ENCODE measurements at regions not wholly inside any gene's neighbourhood (a gene's known extent, or its start where the extent isn't known, plus 50 kb on each side); places are given as distances from the start of the nearest gene placed in this dataset.

- no peak overlapping the region for H3K4me3 ChIP-seq (ENCODE audit: low read depth, low read length)
- H3K4me1 ChIP-seq (ENCODE audit: control insufficient read depth, insufficient read depth, low read length): no peaks in the 10 kb centered on the region
- no peaks in the 10 kb centered on the region for H3K36me3 ChIP-seq (ENCODE audit: control insufficient read depth in 2 of 2, insufficient read depth in 1 of 2, low read length in 2 of 2)
- TF ChIP-seq ZNF280C (tag by site-specific recombination; IDR thresholded peaks at IDR 0.05) (no peak), ZNF585B (tag by site-specific recombination; IDR thresholded peaks at IDR 0.05) (no peak), PRDM2 (tag by site-specific recombination; IDR thresholded peaks at IDR 0.05; ENCODE audit: borderline replicate concordance) (no peak), ZBTB49 (tag by site-specific recombination; IDR thresholded peaks at IDR 0.05; ENCODE audit: low read depth) (no peak), ZNF654 (tag by site-specific recombination; IDR thresholded peaks at IDR 0.05; ENCODE audit: low read depth) (no peak), GLI4 (tag by site-specific recombination; IDR thresholded peaks at IDR 0.05) (no peak), ZNF670 (tag by site-specific recombination; IDR thresholded peaks at IDR 0.05; ENCODE audit: low read depth) (no peak), ZNF449 (tag by site-specific recombination; IDR thresholded peaks at IDR 0.05) (no peak), ZNF48 (tag by site-specific recombination; IDR thresholded peaks at IDR 0.05) (no peak), ZNF433 (tag by site-specific recombination; IDR thresholded peaks at IDR 0.05; ENCODE audit: low read depth) (no peak), ZNF311 (tag by site-specific recombination; IDR thresholded peaks at IDR 0.05; ENCODE audit: borderline replicate concordance) (no peak)
- no peaks in the 10 kb centered on the region for H3K9me3 ChIP-seq (ENCODE audit: control insufficient read depth, insufficient read depth, low read depth, low read length)
- no peak overlapping the region for H3K27ac ChIP-seq (ENCODE audit: extremely low read depth, low read depth, low read length)
- POLR2A ChIA-PET: no interaction called here
- CTCF ChIA-PET: interaction anchor here (0.7 kb wide), 1 partner anchor 23 kb away, joined by 3 read pairs; no protein-coding TSS in a partner anchor
Observed at GRCh38 chr9:26193237-26193636, 515.0 kb upstream of the TUSC1 start.

- no peaks in the 10 kb centered on the region for H3K9me3 ChIP-seq (ENCODE audit: control insufficient read depth, insufficient read depth, low read depth, low read length)
- ChIA-PET POLR2A (no interaction called here), CTCF (no interaction called here)
- no peaks in the 10 kb centered on the region for H3K36me3 ChIP-seq (ENCODE audit: control insufficient read depth in 2 of 2, insufficient read depth in 1 of 2, low read length in 2 of 2)
- H3K4me1 ChIP-seq (ENCODE audit: control insufficient read depth, insufficient read depth, low read length): no peaks in the 10 kb centered on the region
- no peak overlapping the region for H3K27ac ChIP-seq (ENCODE audit: extremely low read depth, low read depth, low read length)
- H3K4me3 ChIP-seq (ENCODE audit: low read depth, low read length): no peak overlapping the region
- TF ChIP-seq ZFP69B (tag by site-specific recombination; IDR thresholded peaks at IDR 0.05) (no peak), GLI4 (tag by site-specific recombination; IDR thresholded peaks at IDR 0.05) (no peak), ZSCAN16 (tag by site-specific recombination; IDR thresholded peaks at IDR 0.05) (no peak), ZNF398 (tag by site-specific recombination; IDR thresholded peaks at IDR 0.05) (no peak), HIC1 (tag by site-specific recombination; IDR thresholded peaks at IDR 0.05) (no peak), ZEB2 (tag by site-specific recombination; IDR thresholded peaks at IDR 0.05) (no peak), ZNF239 (tag by site-specific recombination; IDR thresholded peaks at IDR 0.05) (no peak), OVOL3 (tag by site-specific recombination; IDR thresholded peaks at IDR 0.05) (no peak), ZNF174 (tag by site-specific recombination; IDR thresholded peaks at IDR 0.05) (no peak)
Observed at GRCh38 chr9:26191711-26192110, 513.5 kb upstream of the TUSC1 start.

Measured in HEK293 (cell line).